ENCODE measurements at regions not wholly inside any gene's neighbourhood (a gene's known extent, or its start where the extent isn't known, plus 50 kb on each side); places are given as distances from the start of the nearest gene placed in this dataset.

DNA sequence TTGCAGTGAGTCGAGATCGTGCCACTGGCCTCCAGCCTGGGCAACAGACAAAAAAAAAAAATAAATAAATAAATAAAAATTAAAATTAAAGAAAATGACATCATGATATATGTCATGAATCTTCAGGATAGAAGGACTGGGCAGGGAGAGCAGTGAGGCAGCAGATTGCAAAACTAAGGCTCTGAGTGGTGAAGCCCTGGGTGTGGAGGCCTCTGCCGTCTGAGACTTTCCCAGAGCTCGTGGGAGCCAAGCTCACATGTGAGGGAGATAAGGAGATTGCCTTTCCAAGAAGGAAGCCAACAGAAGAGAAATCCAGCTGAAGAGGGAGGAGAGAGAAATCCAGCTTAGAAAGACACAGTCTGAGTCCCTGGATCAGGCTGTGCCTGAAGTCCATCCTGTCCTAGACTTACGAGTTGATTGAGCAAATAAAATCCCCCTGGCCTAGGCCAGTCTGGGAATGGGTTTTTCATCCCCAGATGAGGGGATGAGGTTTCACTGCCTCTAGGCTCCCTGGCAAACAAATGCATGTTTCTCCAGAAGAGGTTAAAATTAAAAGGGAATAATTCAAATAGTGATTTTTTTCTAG lies 142.0 kb upstream of the IGSF21 start:
- peak; percentile 24 for DNase-seq (ENCODE audit: low read depth)
- H3K4me3 ChIP-seq (ENCODE audit: low read depth, low read length): no peak overlapping the region
- TF ChIP-seq, protein P1, sequence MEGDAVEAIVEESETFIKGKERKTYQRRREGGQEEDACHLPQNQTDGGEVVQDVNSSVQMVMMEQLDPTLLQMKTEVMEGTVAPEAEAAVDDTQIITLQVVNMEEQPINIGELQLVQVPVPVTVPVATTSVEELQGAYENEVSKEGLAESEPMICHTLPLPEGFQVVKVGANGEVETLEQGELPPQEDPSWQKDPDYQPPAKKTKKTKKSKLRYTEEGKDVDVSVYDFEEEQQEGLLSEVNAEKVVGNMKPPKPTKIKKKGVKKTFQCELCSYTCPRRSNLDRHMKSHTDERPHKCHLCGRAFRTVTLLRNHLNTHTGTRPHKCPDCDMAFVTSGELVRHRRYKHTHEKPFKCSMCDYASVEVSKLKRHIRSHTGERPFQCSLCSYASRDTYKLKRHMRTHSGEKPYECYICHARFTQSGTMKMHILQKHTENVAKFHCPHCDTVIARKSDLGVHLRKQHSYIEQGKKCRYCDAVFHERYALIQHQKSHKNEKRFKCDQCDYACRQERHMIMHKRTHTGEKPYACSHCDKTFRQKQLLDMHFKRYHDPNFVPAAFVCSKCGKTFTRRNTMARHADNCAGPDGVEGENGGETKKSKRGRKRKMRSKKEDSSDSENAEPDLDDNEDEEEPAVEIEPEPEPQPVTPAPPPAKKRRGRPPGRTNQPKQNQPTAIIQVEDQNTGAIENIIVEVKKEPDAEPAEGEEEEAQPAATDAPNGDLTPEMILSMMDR (IDR thresholded peaks at IDR 0.05; ENCODE audit: insufficient read depth, low read length): no peak

DNA sequence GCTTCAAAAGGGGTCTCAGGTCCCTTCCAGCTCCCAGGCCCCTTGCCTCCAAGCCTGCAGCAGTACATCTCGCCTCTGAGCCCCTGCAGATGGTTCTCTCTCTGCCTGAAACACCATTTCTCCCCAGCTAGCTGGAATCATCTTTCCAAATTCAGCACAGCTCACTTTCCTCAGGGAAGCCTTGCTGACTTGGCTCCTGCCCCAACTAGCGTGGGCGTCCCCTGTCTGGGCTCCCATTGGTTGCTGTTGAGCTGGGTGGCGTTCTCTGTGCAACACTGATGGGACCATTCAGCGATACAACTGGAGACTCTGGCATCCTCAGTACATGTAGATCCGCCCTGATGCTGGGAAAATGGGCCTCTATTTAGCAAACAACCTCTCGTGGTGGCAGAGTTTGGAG lies 141.3 kb upstream of the IGSF21 start:
- no peak for DNase-seq (ENCODE audit: low read depth)
- TF ChIP-seq, protein P1 (IDR thresholded peaks at IDR 0.05; ENCODE audit: insufficient read depth, low read length): no peak
- H3K4me3 ChIP-seq (ENCODE audit: low read depth, low read length): no peak overlapping the region

GRCh38 chr1:17967623-17968255 lies 139.9 kb upstream of the IGSF21 start:
- no peak for DNase-seq (ENCODE audit: low read depth)
- TF ChIP-seq, protein P1 (IDR thresholded peaks at IDR 0.05; ENCODE audit: insufficient read depth, low read length): no peak
- H3K4me3 ChIP-seq (ENCODE audit: low read depth, low read length): no peak overlapping the region

DNA sequence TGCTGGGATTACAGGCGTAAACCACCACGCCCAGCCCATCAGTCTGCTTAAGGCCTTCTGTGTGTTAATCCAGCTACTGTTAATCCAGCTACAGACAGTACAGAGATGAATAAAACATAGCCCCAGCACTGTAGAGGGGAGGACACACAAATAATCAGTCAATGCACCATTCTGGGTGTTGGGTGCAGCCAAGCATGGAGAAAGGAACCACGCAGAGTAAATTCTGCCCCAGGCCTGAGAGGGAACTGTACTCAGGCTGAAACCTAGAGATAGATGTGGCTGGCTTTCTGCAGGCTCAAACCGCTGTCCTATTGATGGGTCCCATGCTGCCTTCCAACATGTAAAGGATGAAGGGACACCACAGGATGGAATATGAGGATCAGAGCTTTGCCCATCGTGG lies 136.8 kb upstream of the IGSF21 start:
- DNase-seq (ENCODE audit: low read depth): no peak
- no peak overlapping the region for H3K4me3 ChIP-seq (ENCODE audit: low read depth, low read length)
- TF ChIP-seq, protein P1 (IDR thresholded peaks at IDR 0.05; ENCODE audit: insufficient read depth, low read length): no peak

DNA sequence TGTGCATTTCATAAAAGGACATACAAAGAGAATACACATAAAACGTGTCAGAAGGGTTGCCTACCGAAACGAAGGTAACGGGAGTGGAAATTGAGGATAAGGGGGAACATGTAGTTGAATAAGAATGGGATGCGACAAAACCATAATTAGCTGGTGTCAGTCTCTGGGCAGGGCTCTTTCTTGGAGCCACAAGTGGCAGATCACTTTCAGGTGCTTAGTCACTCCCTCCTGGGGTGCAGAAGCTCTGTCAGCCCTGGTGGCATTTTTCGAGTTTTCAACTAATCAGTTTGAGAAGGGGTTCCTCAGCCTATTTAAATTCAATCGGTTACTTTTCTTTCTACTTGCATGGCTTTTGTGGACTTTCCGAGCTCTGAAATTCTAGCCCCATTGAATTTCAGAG lies 133.9 kb upstream of the IGSF21 start:
- no peak overlapping the region for H3K4me3 ChIP-seq (ENCODE audit: low read depth, low read length)
- TF ChIP-seq, protein P1 (IDR thresholded peaks at IDR 0.05; ENCODE audit: insufficient read depth, low read length): no peak
- DNase-seq (ENCODE audit: low read depth): no peak

- DNase-seq (ENCODE audit: low read depth): no peak
- TF ChIP-seq, protein P1 (IDR thresholded peaks at IDR 0.05; ENCODE audit: insufficient read depth, low read length): no peak
- no peak overlapping the region for H3K4me3 ChIP-seq (ENCODE audit: low read depth, low read length)
Observed at GRCh38 chr1:17976854-17977253, 130.7 kb upstream of the IGSF21 start.

DNA sequence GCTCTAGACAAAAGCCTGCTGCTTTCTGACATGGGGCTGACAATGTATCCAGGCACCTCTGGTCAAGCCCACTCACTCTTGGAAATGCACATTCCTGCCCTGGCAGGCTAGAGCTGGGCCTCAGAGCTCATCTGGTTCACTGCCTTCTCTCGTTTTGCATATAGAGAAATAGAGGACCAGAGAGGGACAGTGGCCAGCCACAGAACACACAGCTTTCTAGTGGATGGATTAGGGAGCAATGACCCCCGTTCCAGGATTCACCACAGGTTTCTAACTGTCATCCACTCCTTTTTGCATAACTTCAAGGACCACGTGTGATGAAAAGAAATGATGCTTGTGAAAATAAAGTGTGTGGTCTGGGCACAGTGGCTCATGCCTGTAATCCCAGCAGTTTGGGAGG lies 129.6 kb upstream of the IGSF21 start:
- no peak overlapping the region for H3K4me3 ChIP-seq (ENCODE audit: low read depth, low read length)
- TF ChIP-seq, protein P1 (IDR thresholded peaks at IDR 0.05; ENCODE audit: insufficient read depth, low read length): no peak
- DNase-seq (ENCODE audit: low read depth): no peak

Data from fibroblast of the aortic adventitia (primary cell).